GM18909 (cell line): ENCODE measurements at regions not wholly inside any gene's neighbourhood (a gene's known extent, or its start where the extent isn't known, plus 50 kb on each side); places are given as distances from the start of the nearest gene placed in this dataset.
A peak's percentile ranks its signal among the peaks of the same experiment; 100 is the strongest.
"Not testable (repeated sequence)": the region's sequence is repeated elsewhere in the genome, so short reads cannot be mapped to it uniquely, and the experiment has no call there.

Source experiments
- ATAC-seq: cut with Tn5 transposase; IDR thresholded peaks from one replicate; pipeline ENCODE4 v1.9.1; 2021; ENCODE audit warnings: mild to moderate bottlenecking; ENCODE audit not compliant: unreplicated experiment, poor library complexity

DNA sequence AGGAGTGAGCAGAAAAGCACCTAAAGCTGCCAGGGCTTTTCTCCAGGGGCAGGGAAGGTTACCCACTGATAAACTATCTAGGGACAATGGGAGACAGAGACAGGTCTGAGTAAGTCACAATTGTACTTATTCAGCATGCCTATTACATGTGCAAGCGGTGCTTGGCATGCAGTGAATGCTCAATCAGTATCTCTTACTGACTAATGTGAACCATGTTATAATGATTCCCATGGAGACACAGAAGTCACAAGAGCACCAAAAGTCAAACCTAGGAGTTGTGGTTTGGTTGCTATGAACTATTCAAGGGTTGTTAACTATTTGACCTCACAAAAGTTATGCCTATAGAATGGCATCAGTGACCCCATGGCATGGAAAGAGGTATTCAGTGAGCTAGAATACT is 50.0 kb upstream of the RASGRP1 start:
- ATAC-seq = no peak

DNA sequence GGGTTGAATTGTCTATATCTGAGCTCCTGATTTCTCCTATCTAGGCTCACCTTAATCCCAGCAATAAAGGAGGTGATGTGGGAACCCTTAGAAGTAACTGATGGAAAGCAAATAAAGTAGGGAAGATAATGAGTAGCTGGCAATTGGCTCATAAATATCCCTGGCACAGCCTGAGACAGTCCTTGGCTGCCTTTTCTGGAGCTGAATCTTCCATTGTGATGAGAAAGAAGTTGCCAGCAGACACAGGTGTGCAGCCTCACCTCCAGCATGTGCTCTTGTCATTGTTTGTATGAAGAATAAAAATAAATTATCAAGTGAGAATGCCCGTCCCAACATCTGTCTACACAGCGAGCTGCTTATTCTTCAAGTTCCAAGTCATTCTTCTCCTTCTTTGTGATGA is 53.2 kb upstream of the RASGRP1 start:
- no peak for ATAC-seq

DNA sequence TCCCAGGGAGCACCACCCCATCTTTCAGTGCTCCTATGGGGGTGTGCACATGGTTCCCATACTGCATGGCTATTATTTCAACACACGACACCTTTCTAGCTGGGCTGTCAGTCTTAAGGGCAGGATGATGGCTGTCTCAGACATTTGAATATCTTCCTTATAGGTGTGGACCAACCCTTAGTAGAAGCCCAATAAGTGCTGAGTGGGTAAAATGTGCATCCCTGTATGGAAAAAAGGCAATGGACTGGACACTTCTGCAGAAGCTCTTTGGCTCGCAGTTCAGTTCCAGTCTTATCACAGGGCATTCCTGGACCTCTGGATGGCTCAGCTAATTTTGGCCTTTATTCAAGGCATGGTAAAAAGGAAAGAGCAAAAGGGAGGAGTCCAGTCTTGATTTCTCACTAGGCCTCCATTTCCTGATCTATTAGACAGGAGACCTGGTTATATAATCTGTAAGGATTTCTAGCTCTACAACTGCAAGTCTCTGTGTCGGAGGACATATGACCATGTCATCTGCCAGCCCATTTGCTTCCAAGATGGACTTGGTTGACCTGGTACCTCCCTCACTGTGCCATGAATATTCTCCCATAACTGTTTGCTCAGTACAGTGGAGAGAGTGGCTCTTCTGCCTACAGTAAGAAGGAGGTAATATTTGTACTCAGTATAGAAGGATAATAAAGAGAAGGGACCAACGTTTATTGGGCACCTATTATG is 53.8 kb upstream of the RASGRP1 start:
- no peak for ATAC-seq

GRCh38 chr15:38620098-38620497 is 55.5 kb upstream of the RASGRP1 start:
- ATAC-seq = no peak

GRCh38 chr15:38620851-38621594 is 56.4 kb upstream of the RASGRP1 start:
- ATAC-seq = no peak

DNA sequence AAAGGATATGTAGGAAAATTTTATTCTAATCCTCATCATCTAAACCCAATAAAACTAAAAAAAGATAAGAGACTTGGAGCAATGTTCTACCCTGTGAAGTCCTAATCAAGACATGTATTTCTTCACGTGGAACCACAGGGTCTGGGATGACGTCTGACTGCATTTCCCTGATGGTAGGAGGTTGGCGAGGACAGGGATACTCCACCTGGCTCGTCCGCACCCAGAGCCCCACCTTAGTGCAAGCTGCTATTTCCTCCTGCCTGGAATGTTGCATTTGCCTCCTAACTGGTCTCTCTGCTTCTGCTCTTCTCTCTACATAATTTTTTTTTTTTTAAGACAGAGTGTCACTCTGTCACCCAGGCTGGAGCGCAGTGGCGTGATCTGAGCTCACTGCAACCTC is 57.7 kb upstream of the RASGRP1 start:
- ATAC-seq = no peak

DNA sequence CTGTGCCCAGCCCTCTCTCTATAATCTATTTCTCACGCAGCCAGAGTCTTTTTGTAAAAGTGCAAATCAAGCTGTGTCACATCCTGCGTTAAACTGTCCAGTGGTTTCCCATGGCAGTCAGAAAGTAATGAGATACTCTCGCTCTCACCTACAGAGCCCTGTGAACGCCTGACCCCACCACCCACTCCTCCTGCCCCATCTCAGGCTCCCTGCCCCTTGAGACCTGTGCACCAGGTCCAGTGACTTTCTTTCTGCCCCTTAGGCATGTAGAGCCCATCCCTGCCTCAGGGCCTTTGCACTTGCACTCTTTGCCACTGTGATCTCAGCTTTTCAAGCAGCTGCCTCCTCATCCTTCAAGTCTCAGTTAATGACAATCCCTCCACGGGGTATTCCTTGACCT is 58.3 kb upstream of the RASGRP1 start:
- ATAC-seq = no peak

- ATAC-seq = no peak
Observed at GRCh38 chr15:38623744-38624143, 59.1 kb upstream of the RASGRP1 start.

- ATAC-seq = no peak
Observed at GRCh38 chr15:38624244-38625205, 59.9 kb upstream of the RASGRP1 start.

DNA sequence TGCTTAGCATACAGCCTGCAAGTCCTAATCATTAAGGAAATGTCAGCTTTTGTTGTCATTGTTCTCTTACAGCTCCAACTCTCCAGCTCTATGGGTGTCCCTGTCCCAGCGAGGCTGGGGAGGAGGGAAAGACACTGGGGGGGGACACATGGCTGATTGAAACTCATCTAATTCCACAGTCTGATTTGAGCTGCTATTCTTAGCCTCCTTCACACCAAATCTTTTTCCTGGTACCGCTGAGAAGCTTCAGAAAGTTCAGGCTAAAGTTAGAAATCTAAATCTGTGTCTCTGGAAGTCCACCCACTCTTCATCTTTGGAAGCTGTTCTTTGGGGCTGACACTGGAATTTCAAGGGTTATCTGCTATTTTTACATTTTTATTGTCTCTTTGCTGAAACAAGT is 61.3 kb upstream of the RASGRP1 start:
- ATAC-seq = no peak

GRCh38 chr15:38626443-38627050 is 61.9 kb upstream of the RASGRP1 start:
- ATAC-seq = no peak

DNA sequence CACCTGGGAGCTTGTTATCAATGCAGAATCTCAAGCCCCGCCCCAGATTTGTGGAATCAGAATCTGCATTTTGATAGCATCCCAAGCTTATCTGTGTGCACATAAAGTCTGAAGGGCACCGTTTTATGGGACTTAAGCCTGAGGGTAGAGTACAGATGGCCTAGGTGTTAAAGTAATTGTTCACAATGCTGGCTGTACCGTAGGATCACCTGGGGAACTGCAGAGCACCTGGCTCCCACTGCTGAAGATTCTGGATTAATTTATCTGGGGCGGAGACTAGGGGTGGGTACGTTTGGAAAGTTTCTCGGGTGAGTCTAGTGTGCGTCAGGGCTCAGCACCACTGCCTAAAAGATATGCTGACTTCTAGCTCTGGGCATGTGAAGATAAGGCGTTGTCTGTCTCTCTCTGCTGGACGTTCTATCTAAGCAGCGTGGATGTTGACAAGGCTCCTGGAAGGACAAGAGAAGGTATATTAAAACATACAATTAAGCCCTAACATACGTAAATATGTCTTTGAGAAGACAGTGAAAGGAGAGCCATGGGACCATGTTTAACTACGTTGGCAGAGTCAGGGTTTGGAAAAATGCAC is 63.2 kb upstream of the RASGRP1 start:
- ATAC-seq = no peak

DNA sequence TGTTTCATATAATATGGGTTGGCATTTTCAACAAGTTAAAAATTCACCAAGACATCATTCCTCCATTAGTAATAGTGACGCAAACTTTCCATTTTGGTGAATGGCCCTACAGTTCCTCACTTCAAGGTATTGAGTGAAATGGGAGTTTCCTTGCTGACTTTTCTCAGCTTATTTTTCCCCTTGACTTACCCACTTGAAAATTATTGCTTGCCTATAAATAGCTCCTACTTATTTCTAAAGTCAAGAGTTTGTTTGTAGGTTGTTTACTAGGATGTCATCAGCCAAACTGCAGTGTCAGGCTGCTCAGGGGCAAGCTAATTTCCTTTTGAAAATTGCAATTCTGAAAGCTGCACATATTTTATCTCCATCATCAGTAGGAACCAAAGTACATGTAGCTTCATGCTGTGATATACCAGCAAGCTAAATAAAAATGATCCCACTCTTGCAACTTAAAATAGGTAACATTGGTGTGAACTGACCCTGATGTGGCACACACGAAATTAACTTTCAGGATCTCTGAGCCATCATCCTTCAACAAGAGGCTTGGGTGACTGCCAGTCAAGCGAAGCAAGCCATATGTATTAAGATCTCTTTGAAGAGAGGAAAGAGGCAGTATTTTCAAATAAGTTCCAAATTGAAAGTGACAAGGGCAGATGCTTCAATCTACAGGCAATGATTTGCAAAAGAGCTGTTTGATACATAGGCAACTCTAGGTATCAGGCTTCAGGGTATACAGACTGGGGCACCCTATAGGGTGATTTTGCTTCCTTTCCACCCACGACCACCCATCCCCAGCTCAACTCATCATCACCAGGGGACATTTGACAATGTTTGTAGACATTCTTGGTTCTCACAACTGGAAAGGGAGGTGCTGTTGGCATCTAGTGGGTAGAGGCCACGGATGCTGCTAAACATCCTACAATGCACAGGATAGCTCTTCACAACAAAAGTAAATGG is 66.8 kb upstream of the RASGRP1 start:
- peak; percentile 53 for ATAC-seq

GRCh38 chr15:38635170-38635569 is 70.6 kb upstream of the RASGRP1 start:
- ATAC-seq = no peak

- no peak for ATAC-seq
Observed at GRCh38 chr15:38636597-38636996, 72.0 kb upstream of the RASGRP1 start.

GRCh38 chr15:38638126-38638525 is 73.5 kb upstream of the RASGRP1 start:
- ATAC-seq = no peak

DNA sequence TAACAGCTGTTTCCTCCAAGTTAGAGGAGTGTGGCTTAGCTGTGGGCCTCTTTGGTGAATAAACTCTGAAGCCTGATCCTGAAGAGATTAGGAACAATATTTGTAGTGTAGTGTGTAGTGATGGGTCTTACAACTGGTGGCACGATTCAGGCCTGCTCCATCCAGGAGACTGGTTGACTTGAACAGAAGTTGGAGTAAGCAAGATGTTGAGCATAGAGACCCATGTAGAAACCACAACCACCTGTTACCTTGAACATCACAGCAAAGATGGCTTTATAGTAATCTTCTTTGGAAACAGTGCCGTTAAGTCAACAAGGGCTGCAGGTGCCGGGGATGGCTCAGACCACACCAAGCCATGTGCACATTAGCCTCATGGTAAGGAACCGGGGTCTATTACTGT is 74.2 kb upstream of the RASGRP1 start:
- no peak for ATAC-seq

DNA sequence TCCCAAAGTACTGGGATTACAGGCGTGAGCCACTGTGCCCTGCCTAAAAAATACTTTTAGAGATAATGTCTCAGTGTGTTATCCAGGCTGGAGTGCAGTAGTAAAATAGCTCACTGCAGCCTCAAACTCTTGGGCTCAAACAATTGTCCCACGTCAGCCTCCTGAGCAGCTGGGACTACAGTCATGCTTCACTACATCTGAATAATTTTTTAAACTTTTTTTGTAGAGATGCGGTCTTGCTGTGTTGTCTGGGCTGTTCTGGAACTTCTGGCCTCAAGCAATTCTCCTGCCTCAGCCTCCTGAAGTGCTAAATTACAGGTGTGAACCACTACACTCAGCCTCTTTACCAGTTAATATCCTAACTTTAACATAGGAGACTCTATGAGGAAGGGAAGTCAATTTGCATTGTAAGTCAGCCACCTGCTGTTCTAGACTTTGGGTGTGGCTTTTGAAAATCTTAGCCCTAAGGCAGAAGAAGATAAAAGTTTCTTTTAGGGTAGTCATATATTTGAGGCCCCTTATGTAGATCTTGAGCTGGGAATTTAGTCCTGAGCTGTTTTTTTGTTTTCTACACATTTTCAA is 78.2 kb upstream of the RASGRP1 start:
- no peak for ATAC-seq

- not testable (repeated sequence) for ATAC-seq
Observed at GRCh38 chr15:38644353-38644752, 79.7 kb upstream of the RASGRP1 start.
